A673 (cell line): ENCODE measurements at regions not wholly inside any gene's neighbourhood (a gene's known extent, or its start where the extent isn't known, plus 50 kb on each side); places are given as distances from the start of the nearest gene placed in this dataset.

Experiments used
- BruUV-seq: library from RNA; stranded (reverse); fragments of 400-500 nt; replicated peaks from 2 replicates; lab custom pipeline; 2021; lab: Mats Ljungman, UMichigan
- CTCF ChIA-PET: fragments of 300-600 bp; sonication (Branson Sonifier 250); formaldehyde crosslinking; loops from one replicate; lab custom pipeline; 2022; ENCODE audit warnings: antibody characterized with exemption; lab: Charles Lee
- POLR2A ChIA-PET: fragments of 300-600 bp; sonication (Branson Sonifier 250); formaldehyde crosslinking; loops from one replicate; lab custom pipeline; 2022; ENCODE audit warnings: antibody characterized with exemption; ENCODE audit not compliant: low non-redundant PET; lab: Charles Lee
- DNase-seq: peaks from one replicate; pipeline ENCODE4 v3.0.0-alpha.2; 2015; ENCODE audit warnings: low spot score
- H3K27ac ChIP-seq: fragments of 200-600 bp; sonication (generic); 2 replicates; pipeline ENCODE4 v1.5.1; 2016; ENCODE audit warnings: mixed run types, low read depth, mild to moderate bottlenecking, mixed read lengths, antibody characterized with exemption, low read length; ENCODE audit not compliant: poor library complexity, severe bottlenecking
- H3K27me3 ChIP-seq: fragments of 200-600 bp; sonication (generic); replicated peaks from 2 replicates; pipeline ENCODE4 v1.6.1; 2017; ENCODE audit warnings: mixed run types, low read depth, mild to moderate bottlenecking, mixed read lengths, antibody characterized with exemption, low read length; ENCODE audit not compliant: insufficient read depth, poor library complexity
- H3K36me3 ChIP-seq: fragments of 200-600 bp; sonication (generic); 2 replicates; pipeline ENCODE4 v1.6.1; 2016; ENCODE audit warnings: mixed run types, mild to moderate bottlenecking, mixed read lengths, antibody characterized with exemption, low read length; ENCODE audit not compliant: insufficient read depth, poor library complexity, severe bottlenecking
- H3K4me1 ChIP-seq: fragments of 200-600 bp; sonication (generic); 2 replicates; pipeline ENCODE4 v1.6.1; 2017; ENCODE audit warnings: mixed run types, mild to moderate bottlenecking, mixed read lengths, antibody characterized with exemption, low read length; ENCODE audit not compliant: insufficient read depth, poor library complexity, severe bottlenecking
- H3K4me3 ChIP-seq: fragments of 200-600 bp; sonication (generic); 2 replicates; pipeline ENCODE4 v1.5.1; 2016; ENCODE audit warnings: low read depth, mixed run types, mild to moderate bottlenecking, mixed read lengths, low read length; ENCODE audit not compliant: poor library complexity, severe bottlenecking
- H3K9me3 ChIP-seq: fragments of 200-600 bp; sonication (generic); 2 replicates; pipeline ENCODE4 v1.6.1; 2016; ENCODE audit warnings: mixed run types, low read depth, mild to moderate bottlenecking, mixed read lengths, antibody characterized with exemption, low read length; ENCODE audit not compliant: poor library complexity, severe bottlenecking
- EZH2 ChIP-seq: fragments of 200-600 bp; sonication (generic); IDR thresholded peaks from 2 replicates; pipeline ENCODE4 v1.6.1; 2017; ENCODE audit warnings: borderline replicate concordance, low read depth, mild to moderate bottlenecking, mixed read lengths, antibody characterized with exemption, low read length; ENCODE audit not compliant: poor library complexity, severe bottlenecking
- intact Hi-C: fragments of 100-400 bp; cut with micrococcal nuclease; formaldehyde crosslinking; loops from one replicate; pipeline ENCODE4 v1.10.0; 2022; ENCODE audit not compliant: unreplicated experiment
- TF ChIP-seq, protein P1 (sequence below): fragments of 300-800, 200-600 bp; sonication (generic); conservative IDR thresholded peaks from 2 replicates; pipeline ENCODE4 v1.5.1; 2017; ENCODE audit warnings: low read depth, mild to moderate bottlenecking, antibody characterized with exemption, low read length, moderate library complexity, mixed read lengths

DNA sequence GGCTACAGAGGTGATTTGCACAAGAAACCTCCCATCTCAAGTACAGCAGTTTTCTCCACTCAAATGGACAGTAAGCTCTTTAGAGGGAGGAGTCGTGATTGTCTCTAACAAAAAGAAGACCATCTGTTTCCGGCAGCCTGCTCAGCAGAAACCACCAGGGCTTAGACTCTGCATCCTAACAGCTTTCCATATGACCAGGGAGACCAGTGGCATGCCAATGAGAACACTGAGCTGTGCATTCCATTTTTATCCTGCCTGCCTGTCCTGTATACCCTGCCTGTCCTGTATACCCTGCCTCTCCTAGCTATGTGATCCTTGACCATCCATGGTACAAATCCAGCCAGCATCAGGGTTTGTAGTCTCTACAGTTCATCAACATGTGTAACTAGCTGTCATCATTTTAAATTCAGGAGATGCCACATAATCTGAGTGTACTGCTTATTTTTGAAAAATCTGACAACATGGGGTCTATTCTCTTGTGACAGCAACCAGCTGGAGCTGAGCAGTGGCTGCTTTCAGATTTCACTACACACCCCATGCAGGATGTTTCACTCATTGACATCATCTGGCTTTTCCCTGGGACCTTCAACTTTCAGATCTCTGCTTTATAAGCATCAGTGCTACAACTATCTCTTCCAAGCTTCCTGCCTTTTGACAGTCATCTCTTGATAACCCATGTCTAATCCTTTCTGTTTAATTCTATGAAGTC, 50.5 kb upstream of the POU2AF2 start:
- peak; percentile 68 for DNase-seq
- Histone ChIP-seq H3K4me1 (no peaks in the 10 kb centered on the region), H3K36me3 (no peaks in the 10 kb centered on the region), H3K9me3 (peaks cover 7% of the 10 kb centered on the region), H3K27ac (peak overlapping the region; percentile 24), H3K4me3 (no peak overlapping the region), H3K27me3 (no peaks in the 10 kb centered on the region)
- intact Hi-C loops: no loop called here
- TF ChIP-seq, protein P1, sequence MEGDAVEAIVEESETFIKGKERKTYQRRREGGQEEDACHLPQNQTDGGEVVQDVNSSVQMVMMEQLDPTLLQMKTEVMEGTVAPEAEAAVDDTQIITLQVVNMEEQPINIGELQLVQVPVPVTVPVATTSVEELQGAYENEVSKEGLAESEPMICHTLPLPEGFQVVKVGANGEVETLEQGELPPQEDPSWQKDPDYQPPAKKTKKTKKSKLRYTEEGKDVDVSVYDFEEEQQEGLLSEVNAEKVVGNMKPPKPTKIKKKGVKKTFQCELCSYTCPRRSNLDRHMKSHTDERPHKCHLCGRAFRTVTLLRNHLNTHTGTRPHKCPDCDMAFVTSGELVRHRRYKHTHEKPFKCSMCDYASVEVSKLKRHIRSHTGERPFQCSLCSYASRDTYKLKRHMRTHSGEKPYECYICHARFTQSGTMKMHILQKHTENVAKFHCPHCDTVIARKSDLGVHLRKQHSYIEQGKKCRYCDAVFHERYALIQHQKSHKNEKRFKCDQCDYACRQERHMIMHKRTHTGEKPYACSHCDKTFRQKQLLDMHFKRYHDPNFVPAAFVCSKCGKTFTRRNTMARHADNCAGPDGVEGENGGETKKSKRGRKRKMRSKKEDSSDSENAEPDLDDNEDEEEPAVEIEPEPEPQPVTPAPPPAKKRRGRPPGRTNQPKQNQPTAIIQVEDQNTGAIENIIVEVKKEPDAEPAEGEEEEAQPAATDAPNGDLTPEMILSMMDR: no peak
- no peak for TF ChIP-seq EZH2
- ChIA-PET POLR2A (no interaction called here), CTCF (no interaction called here)
- BruUV-seq: no TSS peak

DNA sequence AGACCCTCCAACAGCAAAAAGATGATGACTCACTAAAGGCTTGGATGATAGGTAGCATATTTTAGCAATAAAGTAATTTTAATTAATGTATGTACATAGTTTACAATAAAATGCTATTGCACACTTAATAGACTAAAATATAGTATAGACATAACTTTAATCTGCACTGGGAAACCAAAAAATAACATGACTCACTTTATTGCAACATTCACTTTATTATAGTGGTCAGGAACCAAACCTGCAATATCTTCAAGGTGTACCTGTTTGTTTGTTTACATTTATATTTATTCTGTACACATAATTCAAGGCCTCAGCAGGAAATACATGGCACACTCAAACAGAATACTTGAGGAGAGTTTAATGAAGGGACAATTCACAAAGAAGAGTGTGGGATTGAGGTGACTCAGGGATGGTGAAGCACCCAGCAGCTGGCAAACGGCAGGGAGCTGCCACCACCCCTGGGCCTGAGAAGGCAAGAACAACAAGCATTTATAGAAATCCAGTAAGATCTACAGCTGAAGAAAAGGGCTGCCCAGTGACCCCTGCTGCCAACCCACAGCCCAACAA, 51.5 kb upstream of the POU2AF2 start:
- H3K27ac ChIP-seq: no peak overlapping the region
- H3K9me3 ChIP-seq: peaks cover 7% of the 10 kb centered on the region
- ChIA-PET POLR2A (no interaction called here), CTCF (no interaction called here)
- no peaks in the 10 kb centered on the region for H3K36me3 ChIP-seq
- DNase-seq: no peak
- no TSS peak for BruUV-seq
- H3K4me3 ChIP-seq: no peak overlapping the region
- TF ChIP-seq EZH2: no peak
- TF ChIP-seq, protein P1: no peak
- no peaks in the 10 kb centered on the region for H3K27me3 ChIP-seq
- no peaks in the 10 kb centered on the region for H3K4me1 ChIP-seq
- intact Hi-C loops: no loop called here

DNA sequence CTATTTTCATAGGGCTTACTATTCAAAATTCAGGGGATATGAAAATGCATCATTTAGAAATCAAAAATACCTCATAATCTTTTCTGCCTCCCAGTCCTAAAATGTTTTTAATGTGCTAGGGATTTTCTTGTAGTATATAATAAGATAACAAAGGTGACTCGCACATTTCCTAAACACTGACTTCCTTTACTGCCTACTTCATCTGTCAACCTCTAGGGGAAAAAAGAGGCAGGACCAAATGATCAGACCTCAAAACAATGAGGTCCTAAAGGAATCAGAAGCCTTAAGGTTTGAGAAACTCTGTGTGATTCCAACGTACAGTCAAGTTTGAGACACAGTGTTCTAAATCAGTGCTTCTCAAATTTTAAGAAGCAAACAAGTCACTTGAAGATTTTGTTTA, 56.1 kb upstream of the POU2AF2 start:
- ChIA-PET CTCF (no interaction called here), POLR2A (no interaction called here)
- intact Hi-C loops: no loop called here
- H3K36me3 ChIP-seq: no peaks in the 10 kb centered on the region
- TF ChIP-seq, protein P1: no peak
- no peak for TF ChIP-seq EZH2
- H3K9me3 ChIP-seq: peaks cover 7% of the 10 kb centered on the region
- H3K27me3 ChIP-seq: no peaks in the 10 kb centered on the region
- peak; percentile 25 for DNase-seq
- H3K27ac ChIP-seq: no peak overlapping the region
- no peak overlapping the region for H3K4me3 ChIP-seq
- BruUV-seq: no TSS peak
- no peaks in the 10 kb centered on the region for H3K4me1 ChIP-seq
